SK-N-SH treated with all-trans-retinoic acid at 6 μM for 48 hours (cell line): ENCODE measurements at regions not wholly inside any gene's neighbourhood (a gene's known extent, or its start where the extent isn't known, plus 50 kb on each side); places are given as distances from the start of the nearest gene placed in this dataset.

Experiments
- ATAC-seq: fragments of 200-7000 bp; cut with Tn5 transposase; 3 replicates; pipeline ENCODE4 v1.9.1; 2020; ENCODE audit warnings: mild to moderate bottlenecking, moderate library complexity
- ARNTL ChIP-seq: fragments of 450-650 bp; formaldehyde crosslinking; IDR thresholded peaks from 2 replicates; pipeline ENCODE4 v1.5.0; 2020; ENCODE audit warnings: low read depth, mild to moderate bottlenecking, moderate library complexity, borderline replicate concordance
- BACH2 ChIP-seq: fragments of 250-450 bp; sonication (Bioruptor Pico); IDR thresholded peaks from 2 replicates; pipeline ENCODE4 v1.9.0; 2021; ENCODE audit warnings: mild to moderate bottlenecking, borderline replicate concordance
- CSDC2 ChIP-seq: fragments of 250-450 bp; sonication (Bioruptor Pico); IDR thresholded peaks from 2 replicates; pipeline ENCODE4 v1.5.0; 2020; ENCODE audit warnings: mild to moderate bottlenecking, moderate library complexity
- ESRRG ChIP-seq: fragments of 250-450 bp; sonication (Bioruptor Pico); IDR thresholded peaks from 2 replicates; pipeline ENCODE4 v1.6.1; 2021; ENCODE audit warnings: mild to moderate bottlenecking
- GLIS3 ChIP-seq: fragments of 250-450 bp; sonication (Bioruptor Pico); IDR thresholded peaks from 2 replicates; pipeline ENCODE4 v1.5.0; 2020; ENCODE audit warnings: mild to moderate bottlenecking, moderate library complexity
- ISL1 ChIP-seq: fragments of 250-450 bp; sonication (Bioruptor Pico); IDR thresholded peaks from 2 replicates; pipeline ENCODE4 v2.1.2; 2022; ENCODE audit warnings: mild to moderate bottlenecking, moderate library complexity
- OSR1 ChIP-seq: fragments of 250-450 bp; sonication (Bioruptor Pico); IDR thresholded peaks from 2 replicates; pipeline ENCODE4 v1.8.0; 2022; ENCODE audit warnings: moderate library complexity, mild to moderate bottlenecking, inconsistent platforms
- PPARA ChIP-seq: fragments of 250-450 bp; sonication (Bioruptor Pico); IDR thresholded peaks from 2 replicates; pipeline ENCODE4 v1.5.0; 2020; ENCODE audit warnings: mild to moderate bottlenecking, borderline replicate concordance
- RARB ChIP-seq: fragments of 250-450 bp; sonication (Bioruptor Pico); IDR thresholded peaks from 2 replicates; pipeline ENCODE4 v1.8.0; 2021; ENCODE audit warnings: mild to moderate bottlenecking, moderate library complexity
- SNAI2 ChIP-seq: fragments of 250-450 bp; sonication (Bioruptor Pico); IDR thresholded peaks from 2 replicates; pipeline ENCODE4 v1.5.0; 2020; ENCODE audit warnings: mild to moderate bottlenecking, moderate library complexity
- TCF4 ChIP-seq: fragments of 250-450 bp; sonication (Bioruptor Pico); IDR thresholded peaks from 2 replicates; pipeline ENCODE4 v1.8.0; 2021; ENCODE audit warnings: mild to moderate bottlenecking, moderate library complexity, borderline replicate concordance
- TOX ChIP-seq: fragments of 250-450 bp; sonication (Bioruptor Pico); IDR thresholded peaks from 2 replicates; pipeline ENCODE4 v1.8.0; 2021; ENCODE audit warnings: mild to moderate bottlenecking, moderate library complexity, borderline replicate concordance
- ZC3H10 ChIP-seq: fragments of 250-450 bp; sonication (Bioruptor Pico); IDR thresholded peaks from 2 replicates; pipeline ENCODE4 v1.5.1; 2021; ENCODE audit warnings: mild to moderate bottlenecking, moderate library complexity
- ZFP3 ChIP-seq: fragments of 250-450 bp; sonication (Bioruptor Pico); IDR thresholded peaks from 2 replicates; pipeline ENCODE4 v1.5.0; 2020; ENCODE audit warnings: mild to moderate bottlenecking, moderate library complexity
- ZFP30 ChIP-seq: fragments of 450-650 bp; formaldehyde crosslinking; IDR thresholded peaks from 2 replicates; pipeline ENCODE4 v1.5.0; 2022; ENCODE audit warnings: mild to moderate bottlenecking, moderate library complexity
- ZNF565 ChIP-seq: fragments of 450-650 bp; formaldehyde crosslinking; conservative IDR thresholded peaks from 2 replicates; pipeline ENCODE4 v1.5.0; 2020; ENCODE audit warnings: low read depth, mild to moderate bottlenecking, moderate library complexity
- ZNF70 ChIP-seq: fragments of 450-650 bp; formaldehyde crosslinking; IDR thresholded peaks from 2 replicates; pipeline ENCODE4 v1.5.0; 2020; ENCODE audit warnings: mild to moderate bottlenecking, moderate library complexity
- ZNF8 ChIP-seq: fragments of 450-650 bp; formaldehyde crosslinking; IDR thresholded peaks from 2 replicates; pipeline ENCODE4 v1.5.0; 2020; ENCODE audit warnings: mild to moderate bottlenecking, moderate library complexity
- TF ChIP-seq, protein P1 (sequence below): fragments of 250-450 bp; sonication (Bioruptor Pico); IDR thresholded peaks from 2 replicates; pipeline ENCODE4 v1.5.1; 2021; ENCODE audit warnings: mild to moderate bottlenecking, moderate library complexity
- TF ChIP-seq, protein P2 (sequence below): fragments of 250-450 bp; sonication (Bioruptor Pico); IDR thresholded peaks from 2 replicates; pipeline ENCODE4 v1.8.0; 2020; ENCODE audit warnings: mild to moderate bottlenecking, moderate library complexity, borderline replicate concordance
- TF ChIP-seq, protein P3 (sequence below): fragments of 250-450 bp; sonication (Bioruptor Pico); IDR thresholded peaks from 2 replicates; pipeline ENCODE4 v1.5.1; 2020; ENCODE audit warnings: low read depth, mild to moderate bottlenecking, moderate library complexity
- TF ChIP-seq, protein P4 (sequence below): fragments of 250-450 bp; sonication (Bioruptor Pico); IDR thresholded peaks from 2 replicates; pipeline ENCODE4 v1.5.0; 2020; ENCODE audit warnings: mild to moderate bottlenecking, moderate library complexity
- TF ChIP-seq, protein P5 (sequence below): fragments of 250-450 bp; sonication (Bioruptor Pico); IDR thresholded peaks from 2 replicates; pipeline ENCODE4 v1.8.0; 2021; ENCODE audit warnings: low read depth, mild to moderate bottlenecking, moderate library complexity, borderline replicate concordance

DNA sequence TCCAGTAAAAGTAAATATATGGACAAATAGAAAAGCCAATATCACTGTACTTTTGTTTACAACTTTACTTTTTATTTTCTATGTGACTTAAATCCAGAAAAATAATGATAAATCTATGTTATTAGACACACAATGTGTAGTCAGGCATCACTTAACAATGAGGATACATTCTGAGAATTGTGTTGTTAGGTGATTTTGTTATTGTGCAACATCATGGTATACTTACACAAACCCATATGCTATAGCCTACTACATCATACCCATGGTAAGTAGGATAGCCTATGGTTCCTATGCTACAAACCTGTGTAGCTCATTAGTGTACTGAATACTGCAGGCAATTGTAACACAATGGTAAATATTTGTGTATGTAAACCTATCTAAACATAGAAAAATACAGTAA is 781.7 kb upstream of the GHITM start:
- no peak for ATAC-seq

DNA sequence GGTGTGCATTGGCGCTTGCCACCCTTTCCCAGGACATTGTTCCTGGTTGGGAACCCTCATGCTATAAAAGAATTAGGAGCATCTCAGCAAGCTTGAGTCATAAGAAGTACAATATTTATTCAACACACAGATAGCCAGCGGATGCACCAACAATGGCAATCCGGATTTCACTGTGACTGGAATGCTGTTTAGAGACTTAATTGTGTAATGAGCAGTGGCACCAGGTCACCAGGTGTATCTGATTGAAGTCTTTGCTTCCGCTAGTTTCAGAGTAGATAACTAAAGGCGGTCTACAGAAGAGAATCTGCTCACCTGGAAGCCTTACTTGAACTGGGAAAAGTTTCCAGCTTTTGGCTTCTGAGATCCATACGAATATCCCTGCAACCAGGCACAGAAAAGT is 772.3 kb upstream of the GHITM start:
- TF ChIP-seq, protein P1, sequence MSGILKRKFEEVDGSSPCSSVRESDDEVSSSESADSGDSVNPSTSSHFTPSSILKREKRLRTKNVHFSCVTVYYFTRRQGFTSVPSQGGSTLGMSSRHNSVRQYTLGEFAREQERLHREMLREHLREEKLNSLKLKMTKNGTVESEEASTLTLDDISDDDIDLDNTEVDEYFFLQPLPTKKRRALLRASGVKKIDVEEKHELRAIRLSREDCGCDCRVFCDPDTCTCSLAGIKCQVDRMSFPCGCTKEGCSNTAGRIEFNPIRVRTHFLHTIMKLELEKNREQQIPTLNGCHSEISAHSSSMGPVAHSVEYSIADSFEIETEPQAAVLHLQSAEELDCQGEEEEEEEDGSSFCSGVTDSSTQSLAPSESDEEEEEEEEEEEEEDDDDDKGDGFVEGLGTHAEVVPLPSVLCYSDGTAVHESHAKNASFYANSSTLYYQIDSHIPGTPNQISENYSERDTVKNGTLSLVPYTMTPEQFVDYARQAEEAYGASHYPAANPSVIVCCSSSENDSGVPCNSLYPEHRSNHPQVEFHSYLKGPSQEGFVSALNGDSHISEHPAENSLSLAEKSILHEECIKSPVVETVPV (CRISPR knock-in tag): no peak
- TF ChIP-seq ISL1 (CRISPR knock-in tag): no peak
- TF ChIP-seq OSR1 (CRISPR knock-in tag): no peak
- TF ChIP-seq ZC3H10 (CRISPR knock-in tag): no peak
- TF ChIP-seq ARNTL (CRISPR knock-in tag): no peak
- no peak for TF ChIP-seq TOX (CRISPR knock-in tag)
- TF ChIP-seq ZNF70 (CRISPR knock-in tag): no peak
- TF ChIP-seq TCF4 (CRISPR knock-in tag): no peak
- no peak for TF ChIP-seq RARB
- TF ChIP-seq, protein P2, sequence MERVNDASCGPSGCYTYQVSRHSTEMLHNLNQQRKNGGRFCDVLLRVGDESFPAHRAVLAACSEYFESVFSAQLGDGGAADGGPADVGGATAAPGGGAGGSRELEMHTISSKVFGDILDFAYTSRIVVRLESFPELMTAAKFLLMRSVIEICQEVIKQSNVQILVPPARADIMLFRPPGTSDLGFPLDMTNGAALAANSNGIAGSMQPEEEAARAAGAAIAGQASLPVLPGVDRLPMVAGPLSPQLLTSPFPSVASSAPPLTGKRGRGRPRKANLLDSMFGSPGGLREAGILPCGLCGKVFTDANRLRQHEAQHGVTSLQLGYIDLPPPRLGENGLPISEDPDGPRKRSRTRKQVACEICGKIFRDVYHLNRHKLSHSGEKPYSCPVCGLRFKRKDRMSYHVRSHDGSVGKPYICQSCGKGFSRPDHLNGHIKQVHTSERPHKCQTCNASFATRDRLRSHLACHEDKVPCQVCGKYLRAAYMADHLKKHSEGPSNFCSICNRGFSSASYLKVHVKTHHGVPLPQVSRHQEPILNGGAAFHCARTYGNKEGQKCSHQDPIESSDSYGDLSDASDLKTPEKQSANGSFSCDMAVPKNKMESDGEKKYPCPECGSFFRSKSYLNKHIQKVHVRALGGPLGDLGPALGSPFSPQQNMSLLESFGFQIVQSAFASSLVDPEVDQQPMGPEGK (CRISPR knock-in tag): no peak
- TF ChIP-seq ZNF8 (CRISPR knock-in tag): no peak
- TF ChIP-seq, protein P3, sequence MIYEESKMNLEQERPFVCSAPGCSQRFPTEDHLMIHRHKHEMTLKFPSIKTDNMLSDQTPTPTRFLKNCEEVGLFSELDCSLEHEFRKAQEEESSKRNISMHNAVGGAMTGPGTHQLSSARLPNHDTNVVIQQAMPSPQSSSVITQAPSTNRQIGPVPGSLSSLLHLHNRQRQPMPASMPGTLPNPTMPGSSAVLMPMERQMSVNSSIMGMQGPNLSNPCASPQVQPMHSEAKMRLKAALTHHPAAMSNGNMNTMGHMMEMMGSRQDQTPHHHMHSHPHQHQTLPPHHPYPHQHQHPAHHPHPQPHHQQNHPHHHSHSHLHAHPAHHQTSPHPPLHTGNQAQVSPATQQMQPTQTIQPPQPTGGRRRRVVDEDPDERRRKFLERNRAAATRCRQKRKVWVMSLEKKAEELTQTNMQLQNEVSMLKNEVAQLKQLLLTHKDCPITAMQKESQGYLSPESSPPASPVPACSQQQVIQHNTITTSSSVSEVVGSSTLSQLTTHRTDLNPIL (CRISPR knock-in tag): no peak
- TF ChIP-seq SNAI2: no peak
- TF ChIP-seq ZFP30: no peak
- TF ChIP-seq CSDC2 (CRISPR knock-in tag): no peak
- ATAC-seq: no peak

More for the DNA sequence above, 781.7 kb upstream of the GHITM start:
- TF ChIP-seq, protein P4, sequence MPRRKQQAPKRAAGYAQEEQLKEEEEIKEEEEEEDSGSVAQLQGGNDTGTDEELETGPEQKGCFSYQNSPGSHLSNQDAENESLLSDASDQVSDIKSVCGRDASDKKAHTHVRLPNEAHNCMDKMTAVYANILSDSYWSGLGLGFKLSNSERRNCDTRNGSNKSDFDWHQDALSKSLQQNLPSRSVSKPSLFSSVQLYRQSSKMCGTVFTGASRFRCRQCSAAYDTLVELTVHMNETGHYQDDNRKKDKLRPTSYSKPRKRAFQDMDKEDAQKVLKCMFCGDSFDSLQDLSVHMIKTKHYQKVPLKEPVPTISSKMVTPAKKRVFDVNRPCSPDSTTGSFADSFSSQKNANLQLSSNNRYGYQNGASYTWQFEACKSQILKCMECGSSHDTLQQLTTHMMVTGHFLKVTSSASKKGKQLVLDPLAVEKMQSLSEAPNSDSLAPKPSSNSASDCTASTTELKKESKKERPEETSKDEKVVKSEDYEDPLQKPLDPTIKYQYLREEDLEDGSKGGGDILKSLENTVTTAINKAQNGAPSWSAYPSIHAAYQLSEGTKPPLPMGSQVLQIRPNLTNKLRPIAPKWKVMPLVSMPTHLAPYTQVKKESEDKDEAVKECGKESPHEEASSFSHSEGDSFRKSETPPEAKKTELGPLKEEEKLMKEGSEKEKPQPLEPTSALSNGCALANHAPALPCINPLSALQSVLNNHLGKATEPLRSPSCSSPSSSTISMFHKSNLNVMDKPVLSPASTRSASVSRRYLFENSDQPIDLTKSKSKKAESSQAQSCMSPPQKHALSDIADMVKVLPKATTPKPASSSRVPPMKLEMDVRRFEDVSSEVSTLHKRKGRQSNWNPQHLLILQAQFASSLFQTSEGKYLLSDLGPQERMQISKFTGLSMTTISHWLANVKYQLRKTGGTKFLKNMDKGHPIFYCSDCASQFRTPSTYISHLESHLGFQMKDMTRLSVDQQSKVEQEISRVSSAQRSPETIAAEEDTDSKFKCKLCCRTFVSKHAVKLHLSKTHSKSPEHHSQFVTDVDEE (CRISPR knock-in tag): no peak
- TF ChIP-seq, protein P5, sequence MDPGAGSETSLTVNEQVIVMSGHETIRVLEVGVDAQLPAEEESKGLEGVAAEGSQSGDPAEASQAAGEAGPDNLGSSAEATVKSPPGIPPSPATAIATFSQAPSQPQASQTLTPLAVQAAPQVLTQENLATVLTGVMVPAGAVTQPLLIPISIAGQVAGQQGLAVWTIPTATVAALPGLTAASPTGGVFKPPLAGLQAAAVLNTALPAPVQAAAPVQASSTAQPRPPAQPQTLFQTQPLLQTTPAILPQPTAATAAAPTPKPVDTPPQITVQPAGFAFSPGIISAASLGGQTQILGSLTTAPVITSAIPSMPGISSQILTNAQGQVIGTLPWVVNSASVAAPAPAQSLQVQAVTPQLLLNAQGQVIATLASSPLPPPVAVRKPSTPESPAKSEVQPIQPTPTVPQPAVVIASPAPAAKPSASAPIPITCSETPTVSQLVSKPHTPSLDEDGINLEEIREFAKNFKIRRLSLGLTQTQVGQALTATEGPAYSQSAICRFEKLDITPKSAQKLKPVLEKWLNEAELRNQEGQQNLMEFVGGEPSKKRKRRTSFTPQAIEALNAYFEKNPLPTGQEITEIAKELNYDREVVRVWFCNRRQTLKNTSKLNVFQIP (CRISPR knock-in tag): no peak
- TF ChIP-seq GLIS3 (no peak), ZNF565 (CRISPR knock-in tag) (no peak), ESRRG (CRISPR knock-in tag) (no peak), ZNF70 (CRISPR knock-in tag) (no peak), BACH2 (no peak), CSDC2 (CRISPR knock-in tag) (no peak), RARB (no peak), ZFP30 (no peak), OSR1 (CRISPR knock-in tag) (no peak), ZNF8 (CRISPR knock-in tag) (no peak), ISL1 (CRISPR knock-in tag) (no peak), PPARA (CRISPR knock-in tag) (no peak), TOX (CRISPR knock-in tag) (no peak), ARNTL (CRISPR knock-in tag) (no peak), TCF4 (CRISPR knock-in tag) (no peak), ZFP3 (CRISPR knock-in tag) (no peak)
- TF ChIP-seq, protein P1 (CRISPR knock-in tag): no peak
- TF ChIP-seq, protein P2 (CRISPR knock-in tag): no peak
